ENCODE measurements at regions not wholly inside any gene's neighbourhood (a gene's known extent, or its start where the extent isn't known, plus 50 kb on each side); places are given as distances from the start of the nearest gene placed in this dataset.

DNA sequence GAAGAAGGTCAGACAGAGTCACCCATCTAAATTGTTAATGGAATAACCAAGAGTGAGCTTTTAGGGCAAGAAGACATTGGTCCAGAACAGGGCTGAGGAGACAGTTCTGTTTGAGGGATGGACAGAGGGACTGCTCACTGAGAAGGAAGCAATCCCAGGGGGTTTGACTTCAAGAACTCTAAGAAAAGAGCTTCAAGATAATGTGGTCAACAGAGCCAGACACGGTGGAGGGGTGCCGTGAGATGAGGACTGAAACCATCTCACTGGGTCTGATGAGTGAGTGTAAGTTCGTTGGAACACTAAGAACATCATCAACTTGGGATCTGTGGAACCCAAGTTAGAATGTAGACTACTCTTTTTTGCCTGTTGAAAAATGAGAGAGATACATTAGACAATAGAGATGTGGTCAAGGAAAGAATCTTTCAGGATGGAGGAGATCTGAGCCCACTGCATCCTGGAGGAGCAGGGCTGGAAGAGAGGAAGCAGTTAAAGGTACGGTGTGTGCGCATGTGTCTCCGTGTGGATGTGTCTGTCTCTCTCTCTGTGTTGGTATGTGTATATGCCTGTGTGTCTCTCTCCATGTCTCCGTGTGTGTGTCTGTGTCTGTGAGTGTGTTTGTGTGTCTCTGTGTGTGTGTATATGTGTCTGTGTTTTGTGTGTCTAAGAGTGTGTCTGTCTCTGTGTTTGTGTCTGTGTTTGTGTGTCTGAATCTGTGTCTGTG, 172.1 kb downstream of the MYCN start:
- ChIA-PET CTCF (no interaction called here), POLR2A (no interaction called here)
- TF ChIP-seq, protein P1, sequence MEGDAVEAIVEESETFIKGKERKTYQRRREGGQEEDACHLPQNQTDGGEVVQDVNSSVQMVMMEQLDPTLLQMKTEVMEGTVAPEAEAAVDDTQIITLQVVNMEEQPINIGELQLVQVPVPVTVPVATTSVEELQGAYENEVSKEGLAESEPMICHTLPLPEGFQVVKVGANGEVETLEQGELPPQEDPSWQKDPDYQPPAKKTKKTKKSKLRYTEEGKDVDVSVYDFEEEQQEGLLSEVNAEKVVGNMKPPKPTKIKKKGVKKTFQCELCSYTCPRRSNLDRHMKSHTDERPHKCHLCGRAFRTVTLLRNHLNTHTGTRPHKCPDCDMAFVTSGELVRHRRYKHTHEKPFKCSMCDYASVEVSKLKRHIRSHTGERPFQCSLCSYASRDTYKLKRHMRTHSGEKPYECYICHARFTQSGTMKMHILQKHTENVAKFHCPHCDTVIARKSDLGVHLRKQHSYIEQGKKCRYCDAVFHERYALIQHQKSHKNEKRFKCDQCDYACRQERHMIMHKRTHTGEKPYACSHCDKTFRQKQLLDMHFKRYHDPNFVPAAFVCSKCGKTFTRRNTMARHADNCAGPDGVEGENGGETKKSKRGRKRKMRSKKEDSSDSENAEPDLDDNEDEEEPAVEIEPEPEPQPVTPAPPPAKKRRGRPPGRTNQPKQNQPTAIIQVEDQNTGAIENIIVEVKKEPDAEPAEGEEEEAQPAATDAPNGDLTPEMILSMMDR (IDR thresholded peaks at IDR 0.05; ENCODE audit: control extremely low read depth, extremely low read depth, low read depth, missing control alignments) = no peak
- no peak for DNase-seq (ENCODE audit: extremely low spot score)

DNA sequence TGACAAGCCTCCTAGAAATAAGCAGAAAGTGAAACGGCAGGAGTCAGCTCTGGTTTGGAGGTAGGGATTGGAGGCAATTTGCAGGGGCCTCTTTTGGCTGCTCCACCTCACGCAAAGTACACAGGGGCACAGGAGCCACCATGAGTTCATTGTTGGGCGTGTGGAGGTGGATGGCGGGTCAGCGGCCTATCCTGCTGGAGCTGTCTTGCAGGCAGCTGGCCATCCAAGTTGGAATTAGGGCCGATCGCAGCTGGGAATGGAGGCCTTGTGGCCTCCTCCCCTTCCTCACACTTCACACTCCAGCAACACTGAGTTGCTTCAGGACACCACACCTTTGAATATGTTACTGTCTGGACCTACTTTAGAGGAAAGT, 171.5 kb downstream of the MYCN start:
- TF ChIP-seq, protein P1 (IDR thresholded peaks at IDR 0.05; ENCODE audit: control extremely low read depth, extremely low read depth, low read depth, missing control alignments) = no peak
- no peak for DNase-seq (ENCODE audit: extremely low spot score)
- POLR2A ChIA-PET = no interaction called here
- CTCF ChIA-PET = no interaction called here

DNA sequence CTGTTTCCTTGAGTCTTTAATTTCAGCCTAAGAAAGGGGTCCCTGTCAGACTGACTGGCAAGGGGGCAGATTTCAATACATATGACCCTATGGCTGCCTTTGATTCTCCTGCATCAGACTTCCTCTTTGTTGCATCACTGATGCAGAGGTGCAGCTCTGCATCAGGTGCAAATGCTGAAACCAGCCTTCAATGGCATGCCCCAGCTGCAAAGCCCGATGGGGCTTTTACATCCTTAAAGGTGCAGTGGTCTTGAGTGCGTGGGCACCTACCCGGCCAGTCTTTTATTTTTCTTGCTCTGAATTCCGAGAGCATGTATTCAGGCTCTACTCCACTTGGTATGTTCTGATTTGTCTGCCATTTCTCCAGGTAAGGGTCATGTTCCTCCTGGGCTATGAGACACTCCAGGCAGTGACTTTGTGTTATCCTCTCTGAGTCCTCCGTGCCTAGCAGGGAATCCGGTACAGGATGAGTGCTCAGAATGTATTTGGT, 169.5 kb downstream of the MYCN start:
- ChIA-PET POLR2A (no interaction called here), CTCF (no interaction called here)
- no peak for DNase-seq (ENCODE audit: extremely low spot score)
- TF ChIP-seq, protein P1 (IDR thresholded peaks at IDR 0.05; ENCODE audit: control extremely low read depth, extremely low read depth, low read depth, missing control alignments) = no peak

DNA sequence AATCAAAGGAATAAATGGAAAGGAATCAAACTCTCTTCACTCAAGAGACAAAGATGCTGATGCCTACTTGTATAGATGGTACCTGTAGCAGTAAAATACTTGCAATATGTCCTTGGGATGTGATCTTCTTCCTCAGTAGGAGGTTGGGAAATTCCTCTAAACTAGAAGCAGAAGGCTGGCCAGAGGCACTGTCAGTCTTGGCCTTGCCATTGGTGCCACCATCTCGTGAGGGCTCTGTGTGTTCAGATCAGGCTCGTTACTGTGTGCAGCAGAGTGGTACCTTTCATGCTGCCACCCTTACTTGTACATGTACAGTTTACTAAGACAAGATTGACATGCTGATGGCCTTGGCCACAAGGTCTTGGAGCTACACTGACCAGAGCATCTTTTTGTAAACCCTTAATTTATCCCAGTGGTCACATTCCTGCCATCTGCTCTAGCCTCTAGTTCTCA, 169.0 kb downstream of the MYCN start:
- ChIA-PET POLR2A (no interaction called here), CTCF (no interaction called here)
- TF ChIP-seq, protein P1 (IDR thresholded peaks at IDR 0.05; ENCODE audit: control extremely low read depth, extremely low read depth, low read depth, missing control alignments) = no peak
- DNase-seq (ENCODE audit: extremely low spot score) = no peak

DNA sequence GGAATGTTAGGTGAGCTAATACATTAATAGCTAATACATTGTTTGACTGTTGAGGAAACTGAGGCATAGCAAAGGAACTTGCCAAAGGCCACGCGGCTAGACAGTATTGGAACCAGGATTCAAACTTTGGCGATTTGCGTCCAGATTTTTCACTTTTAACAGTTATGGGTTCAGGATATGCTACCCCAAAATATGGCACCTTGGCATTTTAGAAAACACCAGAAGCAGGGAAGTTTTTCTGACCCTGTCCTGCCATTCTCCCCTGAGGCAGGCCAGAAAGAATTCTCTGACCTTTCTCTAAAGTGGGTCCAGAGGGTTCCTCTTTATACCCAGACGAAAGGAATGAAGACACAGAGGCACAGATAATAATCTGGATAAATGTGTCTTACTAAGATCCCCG, 166.9 kb downstream of the MYCN start:
- ChIA-PET CTCF (no interaction called here), POLR2A (no interaction called here)
- TF ChIP-seq, protein P1 (IDR thresholded peaks at IDR 0.05; ENCODE audit: control extremely low read depth, extremely low read depth, low read depth, missing control alignments) = no peak
- no peak for DNase-seq (ENCODE audit: extremely low spot score)

GRCh38 chr2:16106619-16107018, 166.3 kb downstream of the MYCN start:
- TF ChIP-seq, protein P1 (IDR thresholded peaks at IDR 0.05; ENCODE audit: control extremely low read depth, extremely low read depth, low read depth, missing control alignments) = no peak
- CTCF ChIA-PET = no interaction called here
- DNase-seq (ENCODE audit: extremely low spot score) = no peak
- POLR2A ChIA-PET = no interaction called here

Measured in GM10248 (cell line).